SK-MEL-5 (cell line): ENCODE measurements at regions not wholly inside any gene's neighbourhood (a gene's known extent, or its start where the extent isn't known, plus 50 kb on each side); places are given as distances from the start of the nearest gene placed in this dataset.

Source experiments
- DNase-seq: peaks from one replicate; pipeline ENCODE4 v3.0.0-alpha.2; 2016; ENCODE audit warnings: low read depth, low spot score
- in situ Hi-C: cut with HindIII; loops from 2 replicates; pipeline ENCODE4 v1.10.0; 2016; ENCODE audit warnings: low sequenced_read_pairs, high pct_unique_total_duplicates, low pct_unique_long_range_greater_than_20kb

DNA sequence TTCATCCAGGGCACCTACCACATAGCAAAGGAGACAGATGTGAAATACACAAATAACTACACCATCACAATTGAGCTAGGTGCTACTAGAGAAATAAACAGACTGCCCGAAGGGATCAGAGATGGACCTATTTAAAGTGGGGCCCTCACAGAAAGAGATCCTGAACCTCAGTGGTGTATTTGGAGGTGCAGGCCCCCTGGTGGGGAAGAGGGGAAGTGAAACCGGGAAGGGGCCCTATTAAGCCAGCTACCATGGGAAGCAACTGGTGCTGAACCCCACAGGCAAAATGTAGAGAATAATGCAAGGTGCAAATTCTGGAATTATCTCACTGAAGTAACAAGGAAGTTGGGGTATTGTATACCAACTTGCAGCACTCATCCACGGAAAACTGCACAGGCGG lies 78.6 kb upstream of the FAM9A start:
- DNase-seq: peak; percentile 21
- in situ Hi-C loops: no loop called here

DNA sequence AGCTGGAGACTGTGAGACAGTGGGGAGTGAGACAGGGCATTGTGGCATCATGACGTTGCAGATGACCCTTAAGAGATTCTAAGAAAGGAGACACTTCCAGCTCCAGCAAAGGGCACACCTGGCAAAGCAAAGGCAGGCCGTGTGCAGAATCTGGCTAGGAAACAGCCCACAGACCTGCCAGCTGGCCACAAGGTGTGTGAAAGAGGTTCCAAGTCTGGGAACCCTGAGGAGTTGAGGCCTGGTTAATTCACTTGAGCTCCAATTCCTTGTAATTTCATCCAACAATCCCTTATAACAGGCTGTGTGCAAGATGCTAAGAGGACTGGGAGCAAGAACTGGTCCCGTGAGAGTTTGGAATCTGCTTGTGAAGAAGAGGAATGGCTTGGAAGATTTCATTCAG lies 72.8 kb upstream of the FAM9A start:
- in situ Hi-C loops: no loop called here
- DNase-seq: no peak

DNA sequence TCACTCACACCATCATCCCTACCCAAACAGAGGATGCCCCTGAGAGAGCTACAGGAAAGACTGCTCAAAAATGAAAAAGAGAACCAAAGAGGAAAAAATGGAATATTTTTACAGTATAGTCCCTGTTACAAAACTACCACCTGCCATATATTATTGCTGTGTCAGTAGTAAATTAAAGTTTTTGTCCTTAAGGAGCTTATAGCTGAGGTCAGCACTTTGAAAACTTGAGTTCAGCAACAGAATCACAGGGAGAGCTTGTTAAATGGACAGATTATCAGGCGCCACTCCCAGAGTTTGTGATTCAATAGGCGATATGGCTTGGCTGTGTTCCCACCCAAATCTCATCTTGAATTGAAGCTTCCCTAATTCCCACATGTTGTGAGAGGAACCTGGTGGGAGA lies 71.9 kb upstream of the FAM9A start:
- DNase-seq: no peak
- in situ Hi-C loops: no loop called here

DNA sequence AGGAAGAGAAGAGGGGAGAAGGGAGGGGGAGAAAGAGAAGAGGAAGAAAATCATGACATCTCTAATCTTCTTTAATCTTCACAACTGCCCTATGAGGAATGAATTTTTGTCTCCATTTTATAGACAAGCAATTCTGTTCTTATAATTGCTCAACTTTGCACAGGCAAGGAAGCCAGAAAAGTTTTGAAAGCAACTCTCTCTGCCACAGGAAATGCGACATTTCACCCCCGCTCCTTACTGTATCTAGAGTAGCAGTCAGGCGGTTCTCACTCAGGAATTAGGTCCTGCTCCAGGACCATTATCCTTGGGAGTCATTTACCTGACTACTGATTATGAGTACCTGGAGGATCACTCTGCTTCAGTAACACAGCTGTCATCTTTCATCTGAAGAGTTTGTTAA lies 69.2 kb upstream of the FAM9A start:
- in situ Hi-C loops: no loop called here
- DNase-seq: no peak

DNA sequence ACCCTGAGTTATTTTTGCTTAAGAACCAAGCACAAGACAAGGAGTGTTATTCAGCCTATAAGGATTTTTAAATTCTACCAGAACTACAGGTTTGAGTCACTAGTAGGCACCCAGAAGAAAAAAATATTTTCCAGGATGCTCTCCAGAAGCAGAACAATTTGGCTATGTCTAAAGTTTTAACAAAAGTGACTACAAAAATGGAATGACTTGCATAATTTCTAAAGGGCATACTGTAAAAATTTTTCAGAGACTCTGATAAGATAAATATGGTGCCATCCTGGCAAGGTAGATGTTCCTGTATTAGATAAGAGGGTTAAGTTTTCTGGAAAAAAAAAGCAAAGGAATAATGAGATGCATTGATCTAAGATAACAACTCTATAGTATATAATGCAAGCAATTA lies 68.6 kb upstream of the FAM9A start:
- in situ Hi-C loops: no loop called here
- DNase-seq: no peak

DNA sequence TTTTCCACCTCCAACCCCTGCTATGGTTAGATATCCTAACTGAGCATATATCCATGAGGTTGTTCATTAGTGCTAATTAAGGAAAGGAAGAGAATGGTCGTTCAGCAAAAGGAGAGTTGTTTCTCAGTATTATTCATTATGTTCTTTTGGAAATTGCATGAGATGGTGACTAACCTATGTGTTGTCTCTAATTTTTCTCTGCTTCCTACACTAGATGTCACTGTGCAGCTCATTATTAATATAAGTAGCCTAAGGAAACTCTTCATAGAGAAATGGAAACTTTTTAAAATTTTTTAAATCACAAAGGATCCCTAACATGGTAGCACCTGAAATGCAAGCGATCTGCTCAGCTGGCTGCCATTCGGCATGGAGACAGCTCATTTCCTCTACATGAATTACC lies 67.7 kb upstream of the FAM9A start:
- no peak for DNase-seq
- in situ Hi-C loops: no loop called here

DNA sequence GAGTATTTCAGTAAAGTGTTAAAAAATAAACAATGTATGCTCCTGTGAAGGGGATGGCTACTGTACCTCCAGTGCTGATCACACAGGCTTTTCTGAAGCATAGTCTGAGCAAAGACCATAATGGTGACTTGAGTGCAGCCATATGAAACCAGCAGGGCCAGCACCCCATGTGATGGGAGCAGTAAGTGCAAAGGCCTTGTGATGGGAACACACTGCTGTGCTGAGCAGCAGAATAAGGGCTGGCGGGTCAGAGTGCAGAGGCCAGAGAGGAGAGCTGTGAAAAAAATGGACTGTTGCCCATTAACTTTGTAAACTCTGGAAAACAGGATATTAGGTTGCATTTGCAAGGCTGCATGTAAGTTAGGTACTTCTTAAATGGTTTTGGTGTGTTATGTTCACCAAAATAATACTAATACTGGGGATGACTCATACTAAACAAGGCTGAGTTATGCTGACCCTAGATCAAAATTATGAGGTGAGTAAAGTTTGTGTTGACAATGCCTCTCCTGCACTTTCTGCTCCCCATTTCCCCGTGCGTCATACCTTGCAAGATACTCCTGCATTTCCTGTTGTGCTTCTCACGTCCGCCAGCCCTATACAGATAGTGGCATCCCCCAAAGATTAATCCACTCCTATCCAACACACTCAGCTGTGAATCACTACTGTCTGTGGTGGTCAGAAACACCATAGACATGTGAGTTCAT lies 67.0 kb upstream of the FAM9A start:
- no peak for DNase-seq
- in situ Hi-C loops: no loop called here

DNA sequence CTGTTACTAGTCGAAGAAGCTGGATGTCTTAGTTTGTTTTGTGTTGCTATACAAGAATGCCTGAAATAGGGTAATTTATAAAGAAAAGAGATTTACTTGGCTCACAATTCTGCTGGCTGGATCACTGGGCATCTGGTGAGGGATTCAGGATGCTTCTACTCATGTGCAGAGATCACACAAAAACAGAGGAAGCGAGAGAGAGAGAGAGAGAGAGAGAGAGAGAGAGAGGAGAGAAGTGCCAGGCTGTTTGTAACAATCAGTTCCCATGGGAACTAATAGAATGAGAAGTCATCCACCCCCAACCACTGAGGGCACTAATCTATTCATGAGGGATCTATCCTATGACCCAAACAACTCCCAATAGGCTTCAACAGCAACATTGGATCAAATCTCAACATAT lies 66.2 kb upstream of the FAM9A start:
- DNase-seq: no peak
- in situ Hi-C loops: no loop called here

DNA sequence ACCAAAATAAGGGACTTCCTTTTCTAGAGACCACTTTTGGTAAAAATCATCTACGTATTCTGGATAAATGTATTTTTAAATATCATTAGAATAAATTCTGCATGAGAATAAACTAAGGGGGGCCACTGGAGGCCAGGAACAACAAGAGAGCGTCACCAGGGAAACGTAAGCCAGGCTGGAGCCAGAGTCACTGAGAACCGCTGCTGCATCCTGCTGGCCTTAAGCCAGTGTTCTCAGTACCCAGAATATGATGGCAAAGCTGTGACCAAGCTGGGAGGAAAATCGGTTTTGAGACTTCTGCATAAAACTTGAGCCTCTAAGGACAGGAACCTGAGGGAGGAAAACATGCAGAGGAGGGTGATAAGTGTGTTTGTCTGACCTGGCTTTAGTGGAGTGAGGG lies 63.0 kb upstream of the FAM9A start:
- in situ Hi-C loops: no loop called here
- DNase-seq: no peak

DNA sequence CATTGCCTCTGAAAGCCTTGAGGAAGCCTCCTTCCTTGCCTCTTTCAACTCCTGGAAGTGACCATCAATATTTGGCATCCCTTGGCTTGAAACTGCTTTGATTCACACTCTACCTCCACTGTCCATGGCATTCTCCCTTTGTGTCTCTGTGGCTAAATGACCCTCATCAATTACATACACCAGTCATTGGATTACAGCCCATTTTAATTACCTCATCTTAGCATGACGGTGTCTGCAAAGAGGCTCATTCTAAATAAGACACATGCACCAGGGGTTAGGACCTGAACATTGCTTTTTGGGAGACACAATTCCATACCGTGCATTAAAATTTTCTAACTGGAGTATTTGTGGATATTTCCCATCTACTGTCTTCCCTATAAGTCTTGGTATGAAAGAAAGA lies 60.7 kb upstream of the FAM9A start:
- DNase-seq: no peak
- in situ Hi-C loops: no loop called here

DNA sequence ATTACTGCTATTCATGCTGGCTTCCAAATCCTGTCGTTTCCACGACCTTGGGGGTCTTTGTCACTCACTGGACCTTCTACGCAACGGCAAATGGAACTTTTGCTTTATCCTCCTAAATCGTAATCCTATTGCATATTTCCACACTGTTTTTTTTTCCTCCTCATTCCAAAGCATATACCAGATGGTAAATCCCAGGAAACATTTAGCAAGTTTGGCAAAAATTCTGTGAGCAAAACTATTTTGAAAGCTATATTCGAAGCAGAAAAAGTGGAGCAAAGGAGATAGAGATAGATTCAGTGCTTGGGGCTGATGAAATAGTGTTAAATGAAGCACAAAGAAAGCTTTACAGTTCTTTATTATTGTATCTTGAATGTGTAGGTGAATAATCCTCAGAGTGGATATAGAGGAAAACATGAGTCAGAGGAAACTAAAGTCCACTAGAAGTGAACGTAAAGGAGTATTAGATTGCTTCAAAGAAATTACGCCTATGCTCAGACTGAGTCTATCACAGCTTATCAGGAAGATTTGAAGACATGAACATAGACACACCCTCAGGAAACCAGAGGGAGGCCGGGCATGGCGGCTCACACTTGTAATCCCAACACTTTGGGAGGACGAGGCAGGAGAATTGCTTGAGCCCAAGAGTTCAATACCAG lies 50.2 kb upstream of the FAM9A start:
- in situ Hi-C loops: no loop called here

More for the DNA sequence above, 50.2 kb upstream of the FAM9A start:
- no peak for DNase-seq
